RWPE2 (cell line): ENCODE measurements at regions not wholly inside any gene's neighbourhood (a gene's known extent, or its start where the extent isn't known, plus 50 kb on each side); places are given as distances from the start of the nearest gene placed in this dataset.
"Not testable (repeated sequence)": the region's sequence is repeated elsewhere in the genome, so short reads cannot be mapped to it uniquely, and the experiment has no call there.

ENCODE experiments used
- ATAC-seq: fragments of 200-7000 bp; cut with Tn5 transposase; 3 replicates; pipeline ENCODE4 v1.9.1; 2021; ENCODE audit warnings: low read depth
- DNase-seq: peaks from one replicate; pipeline ENCODE4 v3.0.0-alpha.2; 2020; ENCODE audit warnings: low spot score
- H3K27ac ChIP-seq: fragments of 450-650 bp; 2 replicates; pipeline ENCODE4 v1.5.1; 2017; ENCODE audit warnings: mild to moderate bottlenecking; ENCODE audit not compliant: poor library complexity, severe bottlenecking
- H3K27me3 ChIP-seq: fragments of 250-450 bp; sonication (Bioruptor Pico); 2 replicates; pipeline ENCODE4 v1.5.1; 2021; ENCODE audit warnings: mild to moderate bottlenecking, moderate library complexity; ENCODE audit not compliant: insufficient read depth, poor library complexity, severe bottlenecking
- H3K36me3 ChIP-seq: fragments of 250-450 bp; sonication (Bioruptor Pico); 2 replicates; pipeline ENCODE4 v1.5.1; 2020; ENCODE audit warnings: low read depth, mild to moderate bottlenecking, moderate library complexity
- H3K4me1 ChIP-seq: fragments of 250-450 bp; sonication (Bioruptor Pico); 2 replicates; pipeline ENCODE4 v1.5.1; 2021; ENCODE audit warnings: mild to moderate bottlenecking, moderate library complexity; ENCODE audit not compliant: insufficient read depth, poor library complexity, severe bottlenecking
- H3K4me3 ChIP-seq: fragments of 250-450 bp; sonication (Bioruptor Pico); 2 replicates; pipeline ENCODE4 v1.5.1; 2021; ENCODE audit warnings: mild to moderate bottlenecking, moderate library complexity; ENCODE audit not compliant: severe bottlenecking
- H3K9me3 ChIP-seq: fragments of 250-450 bp; sonication (Bioruptor Pico); 2 replicates; pipeline ENCODE4 v1.5.1; 2021; ENCODE audit warnings: mild to moderate bottlenecking, moderate library complexity; ENCODE audit not compliant: severe bottlenecking
- TF ChIP-seq, protein P1 (sequence below): fragments of 450-650 bp; IDR thresholded peaks from one replicate; pipeline ENCODE4 v1.5.1; 2017; ENCODE audit warnings: mild to moderate bottlenecking, moderate library complexity; ENCODE audit not compliant: poor library complexity, severe bottlenecking

GRCh38 chr13:55577082-55577846, 1563.5 kb upstream of the PRR20A start:
- no peak for DNase-seq
- no peaks in the 10 kb centered on the region for H3K36me3 ChIP-seq
- TF ChIP-seq, protein P1, sequence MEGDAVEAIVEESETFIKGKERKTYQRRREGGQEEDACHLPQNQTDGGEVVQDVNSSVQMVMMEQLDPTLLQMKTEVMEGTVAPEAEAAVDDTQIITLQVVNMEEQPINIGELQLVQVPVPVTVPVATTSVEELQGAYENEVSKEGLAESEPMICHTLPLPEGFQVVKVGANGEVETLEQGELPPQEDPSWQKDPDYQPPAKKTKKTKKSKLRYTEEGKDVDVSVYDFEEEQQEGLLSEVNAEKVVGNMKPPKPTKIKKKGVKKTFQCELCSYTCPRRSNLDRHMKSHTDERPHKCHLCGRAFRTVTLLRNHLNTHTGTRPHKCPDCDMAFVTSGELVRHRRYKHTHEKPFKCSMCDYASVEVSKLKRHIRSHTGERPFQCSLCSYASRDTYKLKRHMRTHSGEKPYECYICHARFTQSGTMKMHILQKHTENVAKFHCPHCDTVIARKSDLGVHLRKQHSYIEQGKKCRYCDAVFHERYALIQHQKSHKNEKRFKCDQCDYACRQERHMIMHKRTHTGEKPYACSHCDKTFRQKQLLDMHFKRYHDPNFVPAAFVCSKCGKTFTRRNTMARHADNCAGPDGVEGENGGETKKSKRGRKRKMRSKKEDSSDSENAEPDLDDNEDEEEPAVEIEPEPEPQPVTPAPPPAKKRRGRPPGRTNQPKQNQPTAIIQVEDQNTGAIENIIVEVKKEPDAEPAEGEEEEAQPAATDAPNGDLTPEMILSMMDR = no peak
- H3K27ac ChIP-seq = no peak overlapping the region
- H3K9me3 ChIP-seq = no peaks in the 10 kb centered on the region
- H3K27me3 ChIP-seq = peaks cover 6% of the 10 kb centered on the region
- no peaks in the 10 kb centered on the region for H3K4me1 ChIP-seq
- ATAC-seq = no peak
- H3K4me3 ChIP-seq = no peak overlapping the region

DNA sequence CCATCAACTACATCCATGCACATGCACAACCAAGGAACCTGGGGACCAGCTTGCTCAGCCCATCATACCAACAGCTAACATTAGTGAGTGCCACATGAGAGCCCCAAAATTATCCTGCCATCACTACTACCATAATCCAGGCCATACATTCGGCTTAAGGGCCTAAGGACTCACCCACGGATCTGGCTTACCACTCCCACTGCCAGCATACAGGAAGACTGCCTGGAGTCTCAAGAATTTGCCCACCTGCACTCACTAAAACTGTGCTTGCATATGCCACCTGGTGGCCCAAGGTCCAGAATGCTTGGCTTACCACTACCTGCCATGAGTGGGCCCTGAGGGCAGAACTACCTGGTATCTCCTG, 1562.9 kb upstream of the PRR20A start:
- no peak for DNase-seq
- no peak overlapping the region for H3K4me3 ChIP-seq
- H3K27ac ChIP-seq = no peak overlapping the region
- H3K9me3 ChIP-seq = no peaks in the 10 kb centered on the region
- no peak for ATAC-seq
- no peaks in the 10 kb centered on the region for H3K36me3 ChIP-seq
- no peaks in the 10 kb centered on the region for H3K4me1 ChIP-seq
- peaks cover 6% of the 10 kb centered on the region for H3K27me3 ChIP-seq
- TF ChIP-seq, protein P1 = no peak

GRCh38 chr13:55582294-55582693, 1558.4 kb upstream of the PRR20A start:
- H3K27me3 ChIP-seq, DNase-seq, ATAC-seq, H3K9me3 ChIP-seq, H3K4me3 ChIP-seq, H3K4me1 ChIP-seq, H3K36me3 ChIP-seq, H3K27ac ChIP-seq: not testable (repeated sequence)

- Histone ChIP-seq H3K27me3 (no peaks in the 10 kb centered on the region), H3K9me3 (no peaks in the 10 kb centered on the region), H3K4me3 (no peak overlapping the region), H3K4me1 (no peaks in the 10 kb centered on the region), H3K36me3 (no peaks in the 10 kb centered on the region), H3K27ac (no peak overlapping the region)
- no peak for DNase-seq
- TF ChIP-seq, protein P1 = no peak
- ATAC-seq = no peak
Observed at GRCh38 chr13:55583953-55584593, 1556.6 kb upstream of the PRR20A start.

- Histone ChIP-seq H3K27me3 (no peaks in the 10 kb centered on the region), H3K4me1 (no peaks in the 10 kb centered on the region), H3K9me3 (no peaks in the 10 kb centered on the region), H3K27ac (no peak overlapping the region), H3K4me3 (no peak overlapping the region), H3K36me3 (no peaks in the 10 kb centered on the region)
- ATAC-seq (no peak), DNase-seq (no peak)
- TF ChIP-seq, protein P1 = no peak
Observed at GRCh38 chr13:55602784-55603183, 1537.9 kb upstream of the PRR20A start.
